AG09319 (cell line): ENCODE measurements at regions not wholly inside any gene's neighbourhood (a gene's known extent, or its start where the extent isn't known, plus 50 kb on each side); places are given as distances from the start of the nearest gene placed in this dataset.

ENCODE experiments used
- DNase-seq: peaks from one replicate; pipeline ENCODE4 v3.0.0-alpha.2; 2010; ENCODE audit warnings: low read depth; ENCODE audit errors: extremely low read depth
- TF ChIP-seq, protein P1 (sequence below): IDR thresholded peaks from 2 replicates; pipeline ENCODE4 v1.5.1; 2011; ENCODE audit warnings: low read depth, mild to moderate bottlenecking, inconsistent platforms, low read length, moderate library complexity

DNA sequence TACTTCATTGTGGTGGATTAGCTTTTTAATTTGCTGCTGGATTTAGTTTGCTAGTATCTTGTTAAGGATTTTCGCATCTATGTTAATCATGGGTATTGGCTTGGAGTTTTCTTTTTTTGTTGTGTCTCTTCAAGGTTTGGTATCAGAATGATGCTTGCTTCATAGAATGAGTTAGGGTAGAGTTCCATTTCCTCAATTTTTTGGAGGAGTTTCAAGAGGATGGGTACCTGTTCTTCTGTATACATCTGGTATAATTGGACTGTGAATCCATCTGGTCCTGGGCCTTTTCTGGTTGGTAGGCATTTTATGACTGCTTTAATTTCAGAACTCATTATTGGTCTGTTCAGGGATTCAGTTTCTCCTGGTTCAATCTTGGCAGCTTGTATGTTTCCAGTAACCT is 335.6 kb downstream of the EDEM1 start:
- TF ChIP-seq, protein P1, sequence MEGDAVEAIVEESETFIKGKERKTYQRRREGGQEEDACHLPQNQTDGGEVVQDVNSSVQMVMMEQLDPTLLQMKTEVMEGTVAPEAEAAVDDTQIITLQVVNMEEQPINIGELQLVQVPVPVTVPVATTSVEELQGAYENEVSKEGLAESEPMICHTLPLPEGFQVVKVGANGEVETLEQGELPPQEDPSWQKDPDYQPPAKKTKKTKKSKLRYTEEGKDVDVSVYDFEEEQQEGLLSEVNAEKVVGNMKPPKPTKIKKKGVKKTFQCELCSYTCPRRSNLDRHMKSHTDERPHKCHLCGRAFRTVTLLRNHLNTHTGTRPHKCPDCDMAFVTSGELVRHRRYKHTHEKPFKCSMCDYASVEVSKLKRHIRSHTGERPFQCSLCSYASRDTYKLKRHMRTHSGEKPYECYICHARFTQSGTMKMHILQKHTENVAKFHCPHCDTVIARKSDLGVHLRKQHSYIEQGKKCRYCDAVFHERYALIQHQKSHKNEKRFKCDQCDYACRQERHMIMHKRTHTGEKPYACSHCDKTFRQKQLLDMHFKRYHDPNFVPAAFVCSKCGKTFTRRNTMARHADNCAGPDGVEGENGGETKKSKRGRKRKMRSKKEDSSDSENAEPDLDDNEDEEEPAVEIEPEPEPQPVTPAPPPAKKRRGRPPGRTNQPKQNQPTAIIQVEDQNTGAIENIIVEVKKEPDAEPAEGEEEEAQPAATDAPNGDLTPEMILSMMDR = no peak
- DNase-seq = no peak

GRCh38 chr3:5531039-5531438 is 343.5 kb downstream of the EDEM1 start:
- TF ChIP-seq, protein P1 = no peak
- no peak for DNase-seq

DNA sequence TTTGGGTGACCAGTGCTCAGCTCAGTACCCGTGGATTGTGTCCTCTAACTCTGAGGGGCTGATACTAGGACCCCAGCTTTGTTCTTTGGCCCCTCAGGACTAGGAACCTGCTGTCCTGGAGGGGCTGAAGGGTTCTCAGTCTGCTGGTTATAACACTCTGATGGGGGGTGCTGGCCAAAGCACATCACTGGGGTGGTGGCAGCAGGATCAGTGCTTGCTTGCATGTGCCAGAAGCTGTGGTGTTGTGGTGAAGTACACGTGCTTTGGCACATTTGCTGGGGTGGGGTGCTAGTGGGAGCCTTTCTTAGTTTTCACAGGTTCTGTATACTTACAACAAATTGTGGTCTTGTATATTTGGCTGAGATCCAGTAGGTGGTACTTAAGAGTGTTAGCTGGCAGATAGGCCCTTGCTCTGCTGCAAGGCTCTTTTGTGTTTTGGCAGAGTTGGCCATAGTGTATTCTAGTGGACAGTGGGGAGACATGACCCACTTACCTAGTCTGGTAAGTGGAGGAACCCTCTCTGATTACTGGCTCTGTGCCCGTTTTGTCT is 344.3 kb downstream of the EDEM1 start:
- TF ChIP-seq, protein P1 = no peak
- no peak for DNase-seq

GRCh38 chr3:5540532-5540931 is 353.0 kb downstream of the EDEM1 start:
- no peak for DNase-seq
- TF ChIP-seq, protein P1 = no peak

DNA sequence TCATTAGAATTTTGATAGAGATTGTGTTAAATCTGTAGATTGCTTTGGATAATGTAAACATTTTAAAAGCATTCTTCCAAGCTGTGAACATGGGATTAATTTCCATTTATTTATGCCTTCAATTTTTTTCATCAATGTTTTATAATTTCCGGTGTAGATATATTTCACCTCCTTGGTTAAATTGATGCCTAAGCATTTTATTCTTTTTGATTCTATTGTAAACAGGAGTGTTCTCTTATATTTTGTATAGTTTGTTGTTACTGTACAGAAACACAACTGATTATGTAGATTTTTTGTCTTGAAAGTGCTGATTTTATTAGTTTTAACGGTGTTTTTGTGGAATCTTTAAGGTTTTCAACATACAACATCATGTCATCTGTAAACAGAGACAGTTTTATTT is 355.0 kb downstream of the EDEM1 start:
- DNase-seq = no peak
- TF ChIP-seq, protein P1 = no peak

DNA sequence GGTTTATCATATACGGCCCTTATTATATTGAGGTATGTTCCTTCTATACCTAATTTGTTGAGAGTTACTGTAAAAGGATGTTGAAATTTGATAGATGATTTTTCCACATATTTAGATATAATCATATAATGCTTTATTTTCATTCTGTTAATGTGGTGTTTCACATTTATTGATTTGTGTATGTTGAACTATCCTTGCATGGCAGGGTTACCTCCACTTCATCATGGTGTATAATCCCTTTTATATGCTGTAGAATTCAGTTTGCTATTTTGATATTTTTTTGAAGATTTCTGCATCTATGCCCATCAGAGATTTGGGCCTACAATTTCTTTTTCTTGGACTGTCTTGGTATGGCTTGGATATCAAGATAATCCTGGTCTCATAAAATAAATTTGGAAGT is 355.5 kb downstream of the EDEM1 start:
- TF ChIP-seq, protein P1 = no peak

DNA sequence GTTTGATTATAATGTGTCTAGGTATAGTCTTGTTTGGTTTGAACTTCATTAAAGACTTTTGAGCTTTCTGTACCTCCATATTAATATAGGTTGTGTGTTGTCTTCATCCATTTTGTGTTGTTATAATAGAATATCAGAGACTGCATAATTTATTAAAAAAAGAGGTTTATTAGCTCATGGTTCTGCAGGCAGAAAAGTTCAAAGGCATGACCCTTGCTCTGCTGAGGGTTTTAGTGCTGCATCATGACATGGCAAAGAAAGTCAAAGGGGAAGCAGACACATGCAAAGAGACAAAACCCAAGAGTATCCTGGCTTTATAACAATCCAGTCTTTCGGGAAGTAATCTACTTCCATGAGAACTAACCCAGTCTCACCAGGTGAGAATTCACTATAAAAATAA is 358.2 kb downstream of the EDEM1 start:
- TF ChIP-seq, protein P1 = no peak
- DNase-seq = no peak

More for the DNA sequence above, 355.5 kb downstream of the EDEM1 start:
- DNase-seq = no peak
